Parathyroid adenoma (tissue), 2 donors: ENCODE measurements at regions not wholly inside any gene's neighbourhood (a gene's known extent, or its start where the extent isn't known, plus 50 kb on each side); places are given as distances from the start of the nearest gene placed in this dataset.

Experiments used
- H2AFZ ChIP-seq: fragments of 300-600 bp; sonication (generic); one replicate; pipeline ENCODE4 v1.7.0; 2017; ENCODE audit warnings: antibody characterized with exemption, mild to moderate bottlenecking
- H3K27ac ChIP-seq: fragments of 300-600 bp; sonication (generic); one replicate; pipeline ENCODE4 v1.7.0; 2017
- H3K27me3 ChIP-seq: fragments of 300-600 bp; sonication (generic); one replicate; pipeline ENCODE4 v1.7.0; 2017; ENCODE audit warnings: low read length; ENCODE audit not compliant: control insufficient read depth, insufficient read depth
- H3K36me3 ChIP-seq: fragments of 300-600 bp; sonication (generic); one replicate; pipeline ENCODE4 v1.7.0; 2017; ENCODE audit warnings: low read length; ENCODE audit not compliant: control insufficient read depth, insufficient read depth
- H3K4me1 ChIP-seq: fragments of 300-600 bp; sonication (generic); one replicate; pipeline ENCODE4 v1.7.0; 2017; ENCODE audit warnings: control low read depth
- H3K4me2 ChIP-seq: fragments of 300-600 bp; sonication (generic); one replicate; pipeline ENCODE4 v1.7.0; 2017; ENCODE audit warnings: low read length
- H3K4me3 ChIP-seq: fragments of 300-600 bp; sonication (generic); one replicate; pipeline ENCODE4 v1.7.0; 2017; ENCODE audit warnings: low read depth, low read length
- H3K79me2 ChIP-seq: fragments of 300-600 bp; sonication (generic); one replicate; pipeline ENCODE4 v1.7.0; 2017; ENCODE audit warnings: control low read depth
- H3K9ac ChIP-seq: fragments of 300-600 bp; sonication (generic); one replicate; pipeline ENCODE4 v1.7.0; 2017; ENCODE audit warnings: mild to moderate bottlenecking
- H3K9me3 ChIP-seq: fragments of 300-600 bp; sonication (generic); one replicate; pipeline ENCODE4 v1.7.0; 2017; ENCODE audit warnings: low read length; ENCODE audit not compliant: control insufficient read depth
- TF ChIP-seq, protein P1 (sequence below): fragments of 300-600 bp; sonication (generic); IDR thresholded peaks from one replicate; pipeline ENCODE4 v1.7.0; 2017; ENCODE audit warnings: antibody characterized with exemption, mild to moderate bottlenecking
- donor health status: primary hyperparathyroidism.

DNA sequence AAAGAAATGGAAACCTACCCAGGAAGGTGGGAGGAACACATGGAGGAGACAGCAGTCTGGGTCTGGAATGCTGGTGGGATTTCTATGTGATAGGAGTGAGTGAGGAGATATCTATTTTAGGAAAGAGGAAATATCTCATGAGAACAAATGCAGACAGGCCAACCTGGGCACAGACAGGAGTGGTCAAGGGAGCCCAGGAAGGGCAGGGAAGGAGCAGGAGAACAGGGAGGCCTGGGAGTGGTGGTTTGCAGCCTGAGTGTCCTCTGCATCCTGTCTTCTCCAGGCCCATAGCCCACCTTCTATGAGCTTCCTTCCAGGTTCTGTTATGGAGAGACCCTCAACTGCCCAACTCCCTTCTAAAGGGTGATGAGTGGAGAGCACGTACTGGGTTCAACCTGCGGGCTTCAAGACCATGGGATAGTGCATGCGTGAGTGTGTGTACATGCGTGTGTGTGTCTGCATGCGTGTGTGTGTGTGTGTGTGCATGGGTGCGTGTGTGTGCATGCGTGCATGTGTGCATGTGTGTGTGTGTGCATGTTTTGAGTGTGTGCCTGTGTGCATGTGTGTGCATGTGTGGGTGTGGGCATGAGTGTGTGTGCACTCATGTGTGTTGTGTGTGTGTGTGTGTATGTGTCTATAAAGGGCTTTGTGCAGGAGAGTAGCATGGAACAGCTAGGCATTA lies 200.1 kb downstream of the CXCL12 start:
- Histone ChIP-seq H3K4me2 (no peak overlapping the region), H3K36me3 (no peaks in the 10 kb centered on the region), H2AFZ (peak overlapping the region; percentile 23), H3K27ac (no peak overlapping the region), H3K9ac (no peak overlapping the region), H3K4me3 (no peak overlapping the region), H3K4me1 (peaks cover 31% of the 10 kb centered on the region), H3K9me3 (no peaks in the 10 kb centered on the region), H3K79me2 (no peaks in the 10 kb centered on the region), H3K27me3 (no peaks in the 10 kb centered on the region)
- TF ChIP-seq, protein P1, sequence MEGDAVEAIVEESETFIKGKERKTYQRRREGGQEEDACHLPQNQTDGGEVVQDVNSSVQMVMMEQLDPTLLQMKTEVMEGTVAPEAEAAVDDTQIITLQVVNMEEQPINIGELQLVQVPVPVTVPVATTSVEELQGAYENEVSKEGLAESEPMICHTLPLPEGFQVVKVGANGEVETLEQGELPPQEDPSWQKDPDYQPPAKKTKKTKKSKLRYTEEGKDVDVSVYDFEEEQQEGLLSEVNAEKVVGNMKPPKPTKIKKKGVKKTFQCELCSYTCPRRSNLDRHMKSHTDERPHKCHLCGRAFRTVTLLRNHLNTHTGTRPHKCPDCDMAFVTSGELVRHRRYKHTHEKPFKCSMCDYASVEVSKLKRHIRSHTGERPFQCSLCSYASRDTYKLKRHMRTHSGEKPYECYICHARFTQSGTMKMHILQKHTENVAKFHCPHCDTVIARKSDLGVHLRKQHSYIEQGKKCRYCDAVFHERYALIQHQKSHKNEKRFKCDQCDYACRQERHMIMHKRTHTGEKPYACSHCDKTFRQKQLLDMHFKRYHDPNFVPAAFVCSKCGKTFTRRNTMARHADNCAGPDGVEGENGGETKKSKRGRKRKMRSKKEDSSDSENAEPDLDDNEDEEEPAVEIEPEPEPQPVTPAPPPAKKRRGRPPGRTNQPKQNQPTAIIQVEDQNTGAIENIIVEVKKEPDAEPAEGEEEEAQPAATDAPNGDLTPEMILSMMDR: no peak

DNA sequence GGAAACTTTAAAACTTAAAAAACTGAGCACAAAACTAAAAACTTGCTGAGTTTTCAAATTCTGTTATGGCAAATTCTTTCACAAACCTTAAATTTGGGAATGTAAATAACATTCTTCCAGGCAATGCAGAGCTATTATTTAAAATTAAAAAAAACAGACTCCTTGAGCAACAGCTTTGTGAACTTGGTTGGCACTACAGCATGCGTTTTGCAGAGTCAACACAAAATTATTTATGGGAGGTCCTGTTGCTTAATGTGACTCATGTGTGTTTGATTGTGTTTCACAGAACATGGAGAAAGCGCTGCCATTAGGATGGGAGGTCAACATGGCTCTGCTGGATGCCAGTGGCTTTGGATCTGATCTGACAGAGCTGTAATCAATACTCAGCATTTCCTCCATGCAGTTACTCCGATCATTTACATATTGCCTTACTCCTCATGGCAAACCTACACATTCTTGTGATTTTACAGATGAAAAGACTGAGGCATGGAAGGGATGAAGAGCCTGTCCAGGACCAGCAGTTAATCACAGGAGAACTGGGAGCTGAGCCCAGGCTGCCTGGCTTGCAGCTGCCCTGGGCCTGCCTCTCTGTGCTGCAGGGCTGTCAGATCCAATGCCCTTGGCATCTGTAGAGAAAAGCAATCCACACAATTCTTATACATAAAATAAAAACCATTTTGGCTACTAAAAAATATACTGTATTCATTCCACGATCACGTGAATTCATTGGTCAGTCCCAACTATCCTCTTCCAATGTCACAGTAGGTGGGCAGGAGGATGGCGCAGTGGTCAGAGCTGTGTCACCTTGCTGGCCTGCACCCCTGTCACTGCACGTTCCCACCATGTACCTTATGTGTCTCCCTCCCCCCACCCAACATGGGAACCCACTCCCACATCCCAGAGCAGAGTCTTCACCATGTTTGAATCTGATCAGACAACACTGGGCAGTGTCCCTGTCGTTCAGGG lies 200.9 kb downstream of the CXCL12 start:
- H3K4me3 ChIP-seq: no peak overlapping the region
- H3K79me2 ChIP-seq: no peaks in the 10 kb centered on the region
- TF ChIP-seq, protein P1: no peak
- H3K27me3 ChIP-seq: no peaks in the 10 kb centered on the region
- H3K36me3 ChIP-seq: no peaks in the 10 kb centered on the region
- H3K27ac ChIP-seq: peak overlapping the region; percentile 20
- peak overlapping the region; percentile 43 for H3K4me2 ChIP-seq
- no peak overlapping the region for H3K9ac ChIP-seq
- H2AFZ ChIP-seq: peak overlapping the region; percentile 34
- no peaks in the 10 kb centered on the region for H3K9me3 ChIP-seq
- H3K4me1 ChIP-seq: peaks cover 32% of the 10 kb centered on the region

DNA sequence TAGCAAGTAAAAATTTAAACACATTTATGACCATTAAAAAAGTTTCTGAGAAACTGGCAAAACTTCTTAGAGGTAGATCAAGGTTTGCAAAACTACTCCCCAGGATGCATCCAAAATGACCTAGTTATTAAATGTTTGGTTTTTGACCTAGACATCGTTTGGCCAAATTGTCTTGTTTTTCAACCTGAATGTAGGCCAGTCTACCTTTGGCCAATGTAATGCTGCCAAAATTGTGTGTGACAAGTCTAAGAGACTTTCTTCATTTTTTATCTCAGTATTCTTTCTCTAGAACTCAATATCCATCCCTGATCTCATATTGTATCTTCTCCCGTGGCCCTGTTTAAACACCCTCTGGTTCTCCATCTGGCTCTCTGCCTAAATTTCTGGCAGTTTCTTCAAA lies 202.0 kb downstream of the CXCL12 start:
- H3K36me3 ChIP-seq: no peaks in the 10 kb centered on the region
- no peak overlapping the region for H3K9ac ChIP-seq
- no peak overlapping the region for H3K4me2 ChIP-seq
- no peaks in the 10 kb centered on the region for H3K27me3 ChIP-seq
- H3K27ac ChIP-seq: peak overlapping the region; percentile 4
- H3K4me3 ChIP-seq: no peak overlapping the region
- H2AFZ ChIP-seq: peak overlapping the region; percentile 41
- no peaks in the 10 kb centered on the region for H3K9me3 ChIP-seq
- TF ChIP-seq, protein P1: no peak
- peaks cover 41% of the 10 kb centered on the region for H3K4me1 ChIP-seq
- H3K79me2 ChIP-seq: no peaks in the 10 kb centered on the region

DNA sequence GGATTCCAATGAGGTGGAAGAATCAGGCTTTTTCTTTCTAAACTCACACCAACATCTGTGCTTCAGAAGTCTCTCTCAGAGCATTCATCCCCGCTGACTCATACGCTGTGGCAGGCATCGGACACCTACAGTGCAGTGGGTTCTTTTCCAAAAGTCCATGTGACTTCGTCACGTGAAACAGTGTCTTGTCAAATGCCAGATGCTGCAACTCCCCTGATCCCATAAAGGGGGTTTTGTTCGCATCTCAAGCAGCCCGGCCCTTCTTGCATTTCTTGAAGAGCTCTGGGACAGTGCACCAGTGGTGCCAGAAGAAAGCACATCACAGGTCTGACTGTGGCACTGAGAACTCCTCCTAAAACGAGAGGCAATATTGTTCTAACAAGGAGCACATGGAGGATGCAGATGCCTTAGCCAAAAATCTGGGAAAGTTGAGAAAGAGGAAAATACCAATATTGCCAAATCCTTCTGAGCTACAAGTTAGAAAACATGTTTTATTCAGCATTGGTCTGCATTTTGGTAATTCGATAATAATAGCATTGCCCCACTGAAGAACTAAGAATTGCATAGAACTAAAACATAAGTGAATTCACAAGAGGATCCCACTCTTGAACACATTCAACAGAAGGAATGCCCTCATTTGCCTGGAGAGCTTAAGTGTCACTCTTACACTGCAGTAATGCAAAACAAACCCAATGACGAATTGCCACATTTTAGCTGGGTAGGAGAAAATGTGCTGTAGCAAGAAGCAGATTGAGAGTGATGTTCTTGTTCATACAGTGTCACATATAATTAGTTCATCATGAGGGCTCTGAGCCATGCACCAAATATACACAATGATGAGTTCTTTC lies 204.4 kb downstream of the CXCL12 start:
- no peak overlapping the region for H3K9ac ChIP-seq
- no peaks in the 10 kb centered on the region for H3K27me3 ChIP-seq
- H2AFZ ChIP-seq: peak overlapping the region; percentile 44
- H3K4me3 ChIP-seq: no peak overlapping the region
- H3K27ac ChIP-seq: no peak overlapping the region
- no peaks in the 10 kb centered on the region for H3K36me3 ChIP-seq
- TF ChIP-seq, protein P1: no peak
- H3K4me1 ChIP-seq: peaks cover 51% of the 10 kb centered on the region
- no peak overlapping the region for H3K4me2 ChIP-seq
- no peaks in the 10 kb centered on the region for H3K9me3 ChIP-seq
- H3K79me2 ChIP-seq: no peaks in the 10 kb centered on the region
